ENCODE measurements at regions not wholly inside any gene's neighbourhood (a gene's known extent, or its start where the extent isn't known, plus 50 kb on each side); places are given as distances from the start of the nearest gene placed in this dataset.

DNA sequence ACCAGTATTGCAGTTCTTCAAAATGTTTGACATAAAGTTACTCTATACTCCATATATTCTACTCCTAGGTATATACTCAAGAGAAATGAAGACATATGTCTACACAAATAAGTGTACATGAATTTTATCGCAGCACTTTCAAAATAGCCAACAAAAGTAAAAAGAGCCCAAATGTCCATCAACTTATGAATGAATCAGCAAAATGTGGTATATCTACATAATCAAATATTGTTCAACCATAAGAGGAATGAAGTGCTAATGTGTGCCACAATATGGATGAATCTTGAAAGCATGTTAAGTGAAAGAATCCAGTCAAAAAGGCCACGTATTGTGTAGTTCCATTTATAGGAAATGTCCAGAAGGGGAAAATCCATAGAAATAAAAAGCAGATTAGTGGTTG, 98.6 kb upstream of the F3 start:
- POLR2A ChIA-PET (ENCODE audit: low non-redundant PET): no interaction called here
- intact Hi-C loops (cut with micrococcal nuclease; ENCODE audit: unreplicated experiment): no loop called here
- CTCF ChIA-PET: no interaction called here
- DNase-seq (ENCODE audit: low spot score): no peak
- Histone ChIP-seq H3K27me3 (replicated peaks; ENCODE audit: insufficient read depth, low read depth, low read length, poor library complexity) (no peaks in the 10 kb centered on the region), H3K4me1 (ENCODE audit: insufficient read depth, low read length, poor library complexity, severe bottlenecking) (no peaks in the 10 kb centered on the region), H3K36me3 (ENCODE audit: insufficient read depth, low read length, poor library complexity, severe bottlenecking) (no peaks in the 10 kb centered on the region), H3K9me3 (ENCODE audit: low read depth, low read length, poor library complexity, severe bottlenecking) (peaks cover 7% of the 10 kb centered on the region), H3K4me3 (ENCODE audit: low read depth, low read length, poor library complexity, severe bottlenecking) (no peak overlapping the region), H3K27ac (ENCODE audit: low read depth, low read length, poor library complexity, severe bottlenecking) (no peak overlapping the region)
- TF ChIP-seq, protein P1, sequence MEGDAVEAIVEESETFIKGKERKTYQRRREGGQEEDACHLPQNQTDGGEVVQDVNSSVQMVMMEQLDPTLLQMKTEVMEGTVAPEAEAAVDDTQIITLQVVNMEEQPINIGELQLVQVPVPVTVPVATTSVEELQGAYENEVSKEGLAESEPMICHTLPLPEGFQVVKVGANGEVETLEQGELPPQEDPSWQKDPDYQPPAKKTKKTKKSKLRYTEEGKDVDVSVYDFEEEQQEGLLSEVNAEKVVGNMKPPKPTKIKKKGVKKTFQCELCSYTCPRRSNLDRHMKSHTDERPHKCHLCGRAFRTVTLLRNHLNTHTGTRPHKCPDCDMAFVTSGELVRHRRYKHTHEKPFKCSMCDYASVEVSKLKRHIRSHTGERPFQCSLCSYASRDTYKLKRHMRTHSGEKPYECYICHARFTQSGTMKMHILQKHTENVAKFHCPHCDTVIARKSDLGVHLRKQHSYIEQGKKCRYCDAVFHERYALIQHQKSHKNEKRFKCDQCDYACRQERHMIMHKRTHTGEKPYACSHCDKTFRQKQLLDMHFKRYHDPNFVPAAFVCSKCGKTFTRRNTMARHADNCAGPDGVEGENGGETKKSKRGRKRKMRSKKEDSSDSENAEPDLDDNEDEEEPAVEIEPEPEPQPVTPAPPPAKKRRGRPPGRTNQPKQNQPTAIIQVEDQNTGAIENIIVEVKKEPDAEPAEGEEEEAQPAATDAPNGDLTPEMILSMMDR (conservative IDR thresholded peaks at IDR 0.05; ENCODE audit: low read depth, low read length): no peak
- TF ChIP-seq EZH2 (IDR thresholded peaks at IDR 0.05; ENCODE audit: borderline replicate concordance, low read depth, low read length, poor library complexity, severe bottlenecking): no peak
- no TSS peak for BruUV-seq (replicated peaks)

DNA sequence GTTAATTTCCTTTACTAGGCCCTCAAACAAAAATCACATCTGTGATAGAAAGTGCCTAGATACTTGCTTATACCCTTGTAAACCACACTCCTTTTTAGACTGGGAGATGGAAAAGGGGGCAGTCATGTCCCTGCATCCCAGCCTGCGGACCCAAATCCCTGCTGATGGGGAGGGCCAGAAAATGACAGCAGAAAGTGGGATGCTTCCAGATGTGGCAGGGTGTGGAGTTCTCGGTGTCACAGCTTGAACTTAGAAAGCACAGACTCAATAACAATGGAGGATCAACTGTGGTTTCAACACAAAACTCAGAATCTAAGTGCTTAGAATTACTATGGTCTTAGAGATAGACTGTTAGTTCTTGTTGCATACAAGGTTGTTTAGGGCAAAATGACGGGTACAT, 95.6 kb upstream of the F3 start:
- Histone ChIP-seq H3K4me3 (ENCODE audit: low read depth, low read length, poor library complexity, severe bottlenecking) (no peak overlapping the region), H3K27me3 (replicated peaks; ENCODE audit: insufficient read depth, low read depth, low read length, poor library complexity) (no peaks in the 10 kb centered on the region), H3K4me1 (ENCODE audit: insufficient read depth, low read length, poor library complexity, severe bottlenecking) (no peaks in the 10 kb centered on the region), H3K36me3 (ENCODE audit: insufficient read depth, low read length, poor library complexity, severe bottlenecking) (no peaks in the 10 kb centered on the region), H3K9me3 (ENCODE audit: low read depth, low read length, poor library complexity, severe bottlenecking) (peaks cover 7% of the 10 kb centered on the region), H3K27ac (ENCODE audit: low read depth, low read length, poor library complexity, severe bottlenecking) (no peak overlapping the region)
- ChIA-PET CTCF (no interaction called here), POLR2A (ENCODE audit: low non-redundant PET) (interaction anchor here (0.6 kb wide), 1 partner anchor 29 kb away, joined by 5 read pairs; no protein-coding TSS in a partner anchor)
- BruUV-seq (replicated peaks): no TSS peak
- no peak for TF ChIP-seq EZH2 (IDR thresholded peaks at IDR 0.05; ENCODE audit: borderline replicate concordance, low read depth, low read length, poor library complexity, severe bottlenecking)
- TF ChIP-seq, protein P1 (conservative IDR thresholded peaks at IDR 0.05; ENCODE audit: low read depth, low read length): no peak
- intact Hi-C loops (cut with micrococcal nuclease; ENCODE audit: unreplicated experiment): no loop called here
- no peak for DNase-seq (ENCODE audit: low spot score)

DNA sequence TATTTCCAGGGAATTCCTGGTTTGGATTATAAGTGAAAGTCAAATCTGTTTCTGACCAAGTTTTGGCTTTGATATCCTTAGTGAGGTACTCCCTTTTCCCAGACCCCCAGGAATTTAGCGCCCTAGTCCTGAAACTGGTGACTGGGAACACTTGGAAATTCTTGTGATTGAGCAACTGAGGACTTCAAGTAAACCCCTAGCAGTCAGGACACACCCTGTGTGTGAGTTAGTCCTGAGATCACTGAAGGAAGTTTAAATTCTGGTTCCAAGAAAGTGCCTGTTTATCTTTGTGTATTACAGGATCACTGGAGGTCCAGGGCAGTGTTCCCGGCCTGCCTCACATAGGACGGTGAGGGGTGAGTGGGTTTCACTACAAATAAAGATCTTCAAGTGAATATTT, 95.1 kb upstream of the F3 start:
- Histone ChIP-seq H3K27ac (ENCODE audit: low read depth, low read length, poor library complexity, severe bottlenecking) (no peak overlapping the region), H3K9me3 (ENCODE audit: low read depth, low read length, poor library complexity, severe bottlenecking) (peaks cover 7% of the 10 kb centered on the region), H3K4me1 (ENCODE audit: insufficient read depth, low read length, poor library complexity, severe bottlenecking) (no peaks in the 10 kb centered on the region), H3K27me3 (replicated peaks; ENCODE audit: insufficient read depth, low read depth, low read length, poor library complexity) (no peaks in the 10 kb centered on the region), H3K36me3 (ENCODE audit: insufficient read depth, low read length, poor library complexity, severe bottlenecking) (no peaks in the 10 kb centered on the region), H3K4me3 (ENCODE audit: low read depth, low read length, poor library complexity, severe bottlenecking) (no peak overlapping the region)
- CTCF ChIA-PET: no interaction called here
- intact Hi-C loops (cut with micrococcal nuclease; ENCODE audit: unreplicated experiment): no loop called here
- TF ChIP-seq, protein P1 (conservative IDR thresholded peaks at IDR 0.05; ENCODE audit: low read depth, low read length): no peak
- TF ChIP-seq EZH2 (IDR thresholded peaks at IDR 0.05; ENCODE audit: borderline replicate concordance, low read depth, low read length, poor library complexity, severe bottlenecking): no peak
- no peak for DNase-seq (ENCODE audit: low spot score)
- POLR2A ChIA-PET (ENCODE audit: low non-redundant PET): interaction anchor here (0.6 kb wide), 1 partner anchor 30 kb away, joined by 5 read pairs; no protein-coding TSS in a partner anchor
- no TSS peak for BruUV-seq (replicated peaks)

Measured in A673 (cell line).